ENCODE measurements at regions not wholly inside any gene's neighbourhood (a gene's known extent, or its start where the extent isn't known, plus 50 kb on each side); places are given as distances from the start of the nearest gene placed in this dataset.

DNA sequence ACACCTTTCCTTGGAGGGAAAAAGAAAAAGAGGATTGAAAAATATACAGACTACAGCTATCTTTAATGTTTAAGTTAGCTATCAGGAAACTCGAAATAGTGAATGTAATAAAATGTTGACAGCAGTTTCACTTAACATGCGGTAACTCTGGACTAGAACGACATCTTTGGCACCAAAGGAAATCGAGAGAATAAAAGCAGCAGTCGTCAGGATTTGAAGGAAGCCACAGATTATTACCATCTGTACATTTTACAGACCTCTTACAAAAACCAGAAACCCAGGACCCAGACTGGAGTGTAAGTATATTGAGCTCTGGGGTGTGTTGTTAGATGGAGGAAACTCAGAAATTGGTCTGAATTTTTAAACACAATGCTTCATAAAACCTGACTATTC lies 51.6 kb upstream of the STOX2 start:
- DNase-seq = no peak

Data from NCI-H1105 treated with DMSO at 0.1 percent for 48 hours (cell line).